ENCODE measurements at regions not wholly inside any gene's neighbourhood (a gene's known extent, or its start where the extent isn't known, plus 50 kb on each side); places are given as distances from the start of the nearest gene placed in this dataset.

DNA sequence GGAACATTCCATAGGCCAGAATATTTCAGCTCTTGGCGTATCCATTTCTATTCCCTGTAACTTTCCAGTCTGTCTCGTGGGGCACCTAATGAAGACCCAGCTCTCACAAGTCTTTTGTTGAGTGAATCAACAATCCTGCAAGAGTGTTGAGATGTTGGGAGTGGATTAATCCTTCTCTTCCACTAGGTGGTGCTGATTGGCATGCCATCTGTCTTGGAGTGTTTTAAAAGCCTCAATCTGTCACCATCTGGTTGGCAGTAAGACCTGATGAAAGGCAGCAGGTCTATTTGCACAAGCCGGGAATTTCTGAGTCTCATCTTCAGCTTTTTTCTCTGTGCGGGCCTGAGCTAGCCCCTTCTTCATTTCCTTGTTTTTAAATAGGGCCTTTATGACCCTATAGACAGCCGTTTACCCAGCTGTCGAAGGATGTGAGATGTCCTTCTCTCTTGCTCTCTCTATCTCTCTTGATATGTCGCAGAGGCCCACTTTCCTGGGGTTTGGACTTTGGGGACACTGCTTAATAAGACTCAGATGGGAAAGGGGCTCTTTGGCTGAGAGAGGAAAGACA lies 180.5 kb downstream of the ZNF365 start:
- Histone ChIP-seq H3F3A (ENCODE audit: insufficient read depth, low read length) (no peaks in the 10 kb centered on the region), H3K9me3 (ENCODE audit: low read length) (no peaks in the 10 kb centered on the region), H3K9ac (ENCODE audit: low read length) (no peak overlapping the region), H3K4me2 (ENCODE audit: low read length) (no peak overlapping the region), H3K9me2 (ENCODE audit: low read depth, low read length) (no peaks in the 10 kb centered on the region), H3K4me3 (ENCODE audit: low read depth, low read length, poor library complexity, severe bottlenecking) (no peak overlapping the region), H4K20me1 (ENCODE audit: insufficient read depth, low read length) (no peaks in the 10 kb centered on the region), H2AFZ (ENCODE audit: low read length) (no peak overlapping the region), H3K27me3 (ENCODE audit: insufficient read depth, low read length) (0 out of 2 replicates have a peak, but pooled peaks cover 6% of the 10 kb centered on the region), H3K79me2 (ENCODE audit: insufficient read depth, low read length) (no peaks in the 10 kb centered on the region), H3K27ac (ENCODE audit: low read depth, low read length, poor library complexity, severe bottlenecking) (no peak overlapping the region), H3K4me1 (ENCODE audit: insufficient read depth, low read length, severe bottlenecking) (no peaks in the 10 kb centered on the region), H3K36me3 (ENCODE audit: insufficient read depth, low read length) (no peaks in the 10 kb centered on the region)
- TF ChIP-seq, protein P1, sequence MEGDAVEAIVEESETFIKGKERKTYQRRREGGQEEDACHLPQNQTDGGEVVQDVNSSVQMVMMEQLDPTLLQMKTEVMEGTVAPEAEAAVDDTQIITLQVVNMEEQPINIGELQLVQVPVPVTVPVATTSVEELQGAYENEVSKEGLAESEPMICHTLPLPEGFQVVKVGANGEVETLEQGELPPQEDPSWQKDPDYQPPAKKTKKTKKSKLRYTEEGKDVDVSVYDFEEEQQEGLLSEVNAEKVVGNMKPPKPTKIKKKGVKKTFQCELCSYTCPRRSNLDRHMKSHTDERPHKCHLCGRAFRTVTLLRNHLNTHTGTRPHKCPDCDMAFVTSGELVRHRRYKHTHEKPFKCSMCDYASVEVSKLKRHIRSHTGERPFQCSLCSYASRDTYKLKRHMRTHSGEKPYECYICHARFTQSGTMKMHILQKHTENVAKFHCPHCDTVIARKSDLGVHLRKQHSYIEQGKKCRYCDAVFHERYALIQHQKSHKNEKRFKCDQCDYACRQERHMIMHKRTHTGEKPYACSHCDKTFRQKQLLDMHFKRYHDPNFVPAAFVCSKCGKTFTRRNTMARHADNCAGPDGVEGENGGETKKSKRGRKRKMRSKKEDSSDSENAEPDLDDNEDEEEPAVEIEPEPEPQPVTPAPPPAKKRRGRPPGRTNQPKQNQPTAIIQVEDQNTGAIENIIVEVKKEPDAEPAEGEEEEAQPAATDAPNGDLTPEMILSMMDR (IDR thresholded peaks at IDR 0.05; ENCODE audit: low read length), result peak; percentile 59; the same call in 1 of the 2 replicates
- no peak for TF ChIP-seq EZH2 (IDR thresholded peaks at IDR 0.05; ENCODE audit: borderline replicate concordance, low read length)

DNA sequence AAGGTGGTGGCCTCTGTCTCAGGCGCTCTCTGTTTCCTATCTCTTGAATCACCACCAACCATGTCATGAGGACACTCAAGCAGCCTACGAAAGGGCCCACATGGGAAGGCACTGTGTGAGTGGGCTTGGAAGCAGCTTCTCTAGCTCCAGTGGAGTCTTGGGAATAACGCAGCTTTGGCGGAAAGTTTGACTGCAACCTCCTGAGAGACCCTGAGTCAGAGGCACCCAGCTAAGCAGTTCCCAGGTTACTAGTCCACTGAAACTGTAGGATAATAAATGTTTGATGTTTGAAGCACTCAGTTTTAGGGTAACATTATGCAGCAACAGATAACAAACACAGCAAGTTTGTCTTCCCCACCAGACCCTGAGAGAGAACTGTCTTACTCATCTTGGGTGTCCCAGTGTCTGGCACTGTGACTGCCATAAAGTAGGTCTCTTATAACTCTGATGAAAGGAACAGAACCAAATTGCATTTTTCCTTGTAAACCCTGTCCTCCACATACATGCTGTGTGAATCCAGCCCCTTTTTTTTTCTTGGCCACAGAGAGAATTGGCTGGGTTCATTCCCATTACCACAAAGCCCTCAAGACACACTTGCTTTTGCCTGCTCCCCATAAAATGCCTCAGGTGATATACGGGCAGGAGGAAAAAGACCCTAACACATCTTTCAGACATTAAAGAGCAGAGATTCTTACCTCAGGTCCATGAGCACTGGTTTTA lies 185.5 kb downstream of the ZNF365 start:
- Histone ChIP-seq H3K27ac (ENCODE audit: low read depth, low read length, poor library complexity, severe bottlenecking) (no peak overlapping the region), H3K4me2 (ENCODE audit: low read length) (no peak overlapping the region), H3K4me3 (ENCODE audit: low read depth, low read length, poor library complexity, severe bottlenecking) (no peak overlapping the region)

DNA sequence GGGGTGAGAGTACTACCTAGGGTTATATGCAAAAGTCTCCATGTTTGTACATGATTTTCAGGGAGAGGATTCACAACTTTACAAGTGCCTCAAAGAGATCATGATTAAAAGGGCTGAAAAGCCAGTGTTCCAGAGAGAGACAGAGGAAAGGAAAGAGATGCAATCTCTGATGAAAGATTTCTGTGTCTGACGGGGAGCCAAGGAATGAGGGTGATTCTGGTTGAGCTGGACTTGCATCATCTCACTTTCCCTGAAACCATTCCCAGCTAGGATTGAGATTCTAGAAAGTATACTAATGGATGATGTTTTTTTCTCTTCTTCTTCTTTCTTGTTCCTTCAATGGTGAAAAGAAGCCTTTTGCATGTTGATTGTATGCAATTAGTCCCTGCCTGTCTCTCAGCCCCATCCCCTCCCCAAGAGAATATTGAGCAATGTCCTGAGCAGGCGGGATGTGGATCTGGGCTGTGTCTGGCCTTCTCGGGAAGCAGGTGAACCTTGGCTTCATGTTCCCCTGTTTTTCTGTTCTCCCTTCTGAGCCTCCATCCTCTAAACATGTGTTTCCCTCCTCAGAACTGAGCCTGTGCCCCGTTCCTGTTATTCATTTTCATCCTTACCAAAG lies 186.1 kb downstream of the ZNF365 start:
- H4K20me1 ChIP-seq (ENCODE audit: insufficient read depth, low read length), result no peaks in the 10 kb centered on the region
- H3K79me2 ChIP-seq (ENCODE audit: insufficient read depth, low read length), result no peaks in the 10 kb centered on the region
- no peaks in the 10 kb centered on the region for H3F3A ChIP-seq (ENCODE audit: insufficient read depth, low read length)
- H3K4me2 ChIP-seq (ENCODE audit: low read length), result no peak overlapping the region
- H3K9me2 ChIP-seq (ENCODE audit: low read depth, low read length), result no peaks in the 10 kb centered on the region
- no peak overlapping the region for H3K4me3 ChIP-seq (ENCODE audit: low read depth, low read length, poor library complexity, severe bottlenecking)
- TF ChIP-seq, protein P1 (IDR thresholded peaks at IDR 0.05; ENCODE audit: low read length), result no peak
- TF ChIP-seq EZH2 (IDR thresholded peaks at IDR 0.05; ENCODE audit: borderline replicate concordance, low read length), result no peak
- no peak overlapping the region for H3K27ac ChIP-seq (ENCODE audit: low read depth, low read length, poor library complexity, severe bottlenecking)
- no peaks in the 10 kb centered on the region for H3K9me3 ChIP-seq (ENCODE audit: low read length)
- H3K9ac ChIP-seq (ENCODE audit: low read length), result no peak overlapping the region
- H2AFZ ChIP-seq (ENCODE audit: low read length), result no peak overlapping the region
- no peaks in the 10 kb centered on the region for H3K4me1 ChIP-seq (ENCODE audit: insufficient read depth, low read length, severe bottlenecking)
- 0 out of 2 replicates have a peak, but pooled peaks cover 6% of the 10 kb centered on the region for H3K27me3 ChIP-seq (ENCODE audit: insufficient read depth, low read length)
- H3K36me3 ChIP-seq (ENCODE audit: insufficient read depth, low read length), result no peaks in the 10 kb centered on the region

More for the DNA sequence above, 185.5 kb downstream of the ZNF365 start:
- no peaks in the 10 kb centered on the region for H3K4me1 ChIP-seq (ENCODE audit: insufficient read depth, low read length, severe bottlenecking)
- no peaks in the 10 kb centered on the region for H3K9me2 ChIP-seq (ENCODE audit: low read depth, low read length)
- H3K9ac ChIP-seq (ENCODE audit: low read length), result no peak overlapping the region
- H4K20me1 ChIP-seq (ENCODE audit: insufficient read depth, low read length), result no peaks in the 10 kb centered on the region
- TF ChIP-seq, protein P1 (IDR thresholded peaks at IDR 0.05; ENCODE audit: low read length), result no peak
- no peak for TF ChIP-seq EZH2 (IDR thresholded peaks at IDR 0.05; ENCODE audit: borderline replicate concordance, low read length)
- no peaks in the 10 kb centered on the region for H3K36me3 ChIP-seq (ENCODE audit: insufficient read depth, low read length)
- no peaks in the 10 kb centered on the region for H3K9me3 ChIP-seq (ENCODE audit: low read length)
- H3K79me2 ChIP-seq (ENCODE audit: insufficient read depth, low read length), result no peaks in the 10 kb centered on the region
- H3K27me3 ChIP-seq (ENCODE audit: insufficient read depth, low read length), result 0 out of 2 replicates have a peak, but pooled peaks cover 6% of the 10 kb centered on the region
- no peak overlapping the region for H2AFZ ChIP-seq (ENCODE audit: low read length)
- H3F3A ChIP-seq (ENCODE audit: insufficient read depth, low read length), result no peaks in the 10 kb centered on the region

Measured in OCI-LY1 (cell line).